Memory B cell (primary cell): ENCODE measurements at regions not wholly inside any gene's neighbourhood (a gene's known extent, or its start where the extent isn't known, plus 50 kb on each side); places are given as distances from the start of the nearest gene placed in this dataset.

ENCODE experiments used
- ATAC-seq: fragments of 150-1000 bp; cut with Tn5 transposase; 2 replicates; pipeline ENCODE4 v1.10.0; 2021; ENCODE audit warnings: low read depth, mild to moderate bottlenecking, moderate library complexity
- DNase-seq, 2 donors: peaks; one replicate each; pipeline ENCODE4 v3.0.0; 2022; ENCODE audit warnings: low spot score in 2 of 2
- H3K27ac Mint-ChIP-seq: one replicate; pipeline ENCODE4 v1.8.0; 2022; ENCODE audit warnings: mild to moderate bottlenecking, moderate library complexity, mixed read lengths
- H3K27me3 Mint-ChIP-seq: one replicate; pipeline ENCODE4 v1.8.0; 2022; ENCODE audit warnings: mixed read lengths
- H3K36me3 Mint-ChIP-seq: one replicate; pipeline ENCODE4 v1.8.0; 2022; ENCODE audit warnings: mild to moderate bottlenecking, mixed read lengths
- H3K4me1 Mint-ChIP-seq: one replicate; pipeline ENCODE4 v1.8.0; 2022; ENCODE audit warnings: mixed read lengths
- H3K4me3 Mint-ChIP-seq: one replicate; pipeline ENCODE4 v1.8.0; 2022; ENCODE audit warnings: mild to moderate bottlenecking, moderate library complexity, mixed read lengths
- H3K9me3 Mint-ChIP-seq: one replicate; pipeline ENCODE4 v1.8.0; 2022; ENCODE audit warnings: mixed read lengths

GRCh38 chr3:99529265-99529664 is 109.1 kb upstream of the COL8A1 start:
- Mint-ChIP-seq H3K27me3 (peaks cover 4% of the 10 kb centered on the region), H3K4me3 (no peak overlapping the region), H3K27ac (no peak overlapping the region), H3K9me3 (peaks cover 3% of the 10 kb centered on the region), H3K4me1 (no peaks in the 10 kb centered on the region), H3K36me3 (no peaks in the 10 kb centered on the region)
- no peak for ATAC-seq
- no peak for DNase-seq

- ATAC-seq (no peak), DNase-seq (no peak)
- no peaks in the 10 kb centered on the region for H3K36me3 Mint-ChIP-seq
- peaks cover 3% of the 10 kb centered on the region for H3K9me3 Mint-ChIP-seq
- no peak overlapping the region for H3K4me3 Mint-ChIP-seq
- no peaks in the 10 kb centered on the region for H3K4me1 Mint-ChIP-seq
- H3K27ac Mint-ChIP-seq, result no peak overlapping the region
- peaks cover 4% of the 10 kb centered on the region for H3K27me3 Mint-ChIP-seq
These were observed 111.5 kb upstream of the COL8A1 start for GRCh38 chr3:99526921-99527320.

- no peaks in the 10 kb centered on the region for H3K4me1 Mint-ChIP-seq
- no peaks in the 10 kb centered on the region for H3K36me3 Mint-ChIP-seq
- H3K27me3 Mint-ChIP-seq, result peaks cover 4% of the 10 kb centered on the region
- ATAC-seq (no peak), DNase-seq (no peak)
- no peak overlapping the region for H3K4me3 Mint-ChIP-seq
- H3K27ac Mint-ChIP-seq, result no peak overlapping the region
- peaks cover 3% of the 10 kb centered on the region for H3K9me3 Mint-ChIP-seq
These were observed 113.8 kb upstream of the COL8A1 start for GRCh38 chr3:99524559-99524958.

- no peaks in the 10 kb centered on the region for H3K4me1 Mint-ChIP-seq
- no peak for ATAC-seq
These were observed 114.8 kb upstream of the COL8A1 start for GRCh38 chr3:99523431-99524127.

GRCh38 chr3:99522147-99522546 is 116.2 kb upstream of the COL8A1 start:
- Mint-ChIP-seq H3K27ac (no peak overlapping the region), H3K9me3 (peaks cover 3% of the 10 kb centered on the region), H3K4me3 (no peak overlapping the region), H3K4me1 (no peaks in the 10 kb centered on the region), H3K36me3 (no peaks in the 10 kb centered on the region), H3K27me3 (peaks cover 4% of the 10 kb centered on the region)
- DNase-seq (no peak), ATAC-seq (no peak)

More at GRCh38 chr3:99523431-99524127, 114.8 kb upstream of the COL8A1 start:
- no peak overlapping the region for H3K27ac Mint-ChIP-seq
- peaks cover 3% of the 10 kb centered on the region for H3K9me3 Mint-ChIP-seq
- no peak for DNase-seq
- H3K36me3 Mint-ChIP-seq, result no peaks in the 10 kb centered on the region
- H3K27me3 Mint-ChIP-seq, result peaks cover 4% of the 10 kb centered on the region
- no peak overlapping the region for H3K4me3 Mint-ChIP-seq

- H3K27ac Mint-ChIP-seq, result no peak overlapping the region
- peaks cover 4% of the 10 kb centered on the region for H3K27me3 Mint-ChIP-seq
- DNase-seq (no peak), ATAC-seq (no peak)
- H3K4me1 Mint-ChIP-seq, result no peaks in the 10 kb centered on the region
- H3K9me3 Mint-ChIP-seq, result peaks cover 3% of the 10 kb centered on the region
- no peak overlapping the region for H3K4me3 Mint-ChIP-seq
- H3K36me3 Mint-ChIP-seq, result no peaks in the 10 kb centered on the region
These were observed 116.8 kb upstream of the COL8A1 start for GRCh38 chr3:99521551-99521950.

GRCh38 chr3:99520513-99520912 is 117.9 kb upstream of the COL8A1 start:
- peaks cover 3% of the 10 kb centered on the region for H3K9me3 Mint-ChIP-seq
- no peak for DNase-seq
- peaks cover 3% of the 10 kb centered on the region for H3K27me3 Mint-ChIP-seq
- no peak for ATAC-seq
- no peaks in the 10 kb centered on the region for H3K4me1 Mint-ChIP-seq
- H3K27ac Mint-ChIP-seq, result no peak overlapping the region
- H3K4me3 Mint-ChIP-seq, result no peak overlapping the region
- H3K36me3 Mint-ChIP-seq, result no peaks in the 10 kb centered on the region

- Mint-ChIP-seq H3K27me3 (no peaks in the 10 kb centered on the region), H3K36me3 (no peaks in the 10 kb centered on the region), H3K27ac (no peak overlapping the region), H3K4me1 (no peaks in the 10 kb centered on the region), H3K9me3 (peaks cover 1% of the 10 kb centered on the region), H3K4me3 (no peak overlapping the region)
- no peak for ATAC-seq
- no peak for DNase-seq
These were observed 121.5 kb upstream of the COL8A1 start for GRCh38 chr3:99516936-99517335.

- ATAC-seq, result no peak
- H3K4me1 Mint-ChIP-seq, result no peaks in the 10 kb centered on the region
- H3K9me3 Mint-ChIP-seq, result peaks cover 1% of the 10 kb centered on the region
- DNase-seq, result no peak
- no peak overlapping the region for H3K27ac Mint-ChIP-seq
- no peaks in the 10 kb centered on the region for H3K27me3 Mint-ChIP-seq
- no peak overlapping the region for H3K4me3 Mint-ChIP-seq
- no peaks in the 10 kb centered on the region for H3K36me3 Mint-ChIP-seq
These were observed 122.5 kb upstream of the COL8A1 start for GRCh38 chr3:99515891-99516290.

- DNase-seq, result no peak
- Mint-ChIP-seq H3K4me3 (no peak overlapping the region), H3K27ac (no peak overlapping the region), H3K4me1 (peaks cover 2% of the 10 kb centered on the region), H3K9me3 (peaks cover 1% of the 10 kb centered on the region), H3K36me3 (no peaks in the 10 kb centered on the region), H3K27me3 (no peaks in the 10 kb centered on the region)
- no peak for ATAC-seq
These were observed 129.2 kb upstream of the COL8A1 start for GRCh38 chr3:99509224-99509623.

- H3K4me3 Mint-ChIP-seq, result no peak overlapping the region
- no peak for DNase-seq
- no peaks in the 10 kb centered on the region for H3K36me3 Mint-ChIP-seq
- H3K27me3 Mint-ChIP-seq, result no peaks in the 10 kb centered on the region
- ATAC-seq, result no peak
- H3K27ac Mint-ChIP-seq, result no peak overlapping the region
- H3K9me3 Mint-ChIP-seq, result peaks cover 1% of the 10 kb centered on the region
- H3K4me1 Mint-ChIP-seq, result peaks cover 2% of the 10 kb centered on the region
These were observed 130.2 kb upstream of the COL8A1 start for GRCh38 chr3:99508191-99508590.

- Mint-ChIP-seq H3K27ac (no peak overlapping the region), H3K27me3 (no peaks in the 10 kb centered on the region), H3K9me3 (no peaks in the 10 kb centered on the region), H3K4me1 (peaks cover 2% of the 10 kb centered on the region), H3K4me3 (no peak overlapping the region), H3K36me3 (no peaks in the 10 kb centered on the region)
- DNase-seq (no peak), ATAC-seq (peak; percentile 53)
These were observed 132.6 kb upstream of the COL8A1 start for GRCh38 chr3:99505646-99506269.

GRCh38 chr3:99505200-99505599 is 133.2 kb upstream of the COL8A1 start:
- H3K27ac Mint-ChIP-seq, result no peak overlapping the region
- no peaks in the 10 kb centered on the region for H3K9me3 Mint-ChIP-seq
- DNase-seq, result no peak
- no peaks in the 10 kb centered on the region for H3K27me3 Mint-ChIP-seq
- peak; percentile 24 for ATAC-seq
- no peak overlapping the region for H3K4me3 Mint-ChIP-seq
- no peaks in the 10 kb centered on the region for H3K36me3 Mint-ChIP-seq
- peaks cover 2% of the 10 kb centered on the region for H3K4me1 Mint-ChIP-seq

GRCh38 chr3:99504258-99504657 is 134.1 kb upstream of the COL8A1 start:
- Mint-ChIP-seq H3K9me3 (no peaks in the 10 kb centered on the region), H3K4me3 (no peak overlapping the region), H3K36me3 (no peaks in the 10 kb centered on the region), H3K27me3 (no peaks in the 10 kb centered on the region), H3K4me1 (peaks cover 2% of the 10 kb centered on the region), H3K27ac (no peak overlapping the region)
- DNase-seq, result no peak
- no peak for ATAC-seq

GRCh38 chr3:99503350-99503749 is 135.0 kb upstream of the COL8A1 start:
- Mint-ChIP-seq H3K4me1 (peaks cover 2% of the 10 kb centered on the region), H3K9me3 (no peaks in the 10 kb centered on the region), H3K27ac (no peak overlapping the region), H3K4me3 (no peak overlapping the region), H3K27me3 (no peaks in the 10 kb centered on the region), H3K36me3 (no peaks in the 10 kb centered on the region)
- ATAC-seq, result no peak
- no peak for DNase-seq
